HG02678 (cell line): ENCODE measurements at regions not wholly inside any gene's neighbourhood (a gene's known extent, or its start where the extent isn't known, plus 50 kb on each side); places are given as distances from the start of the nearest gene placed in this dataset.

Experiments used
- ATAC-seq: cut with Tn5 transposase; IDR thresholded peaks from one replicate; pipeline ENCODE4 v1.9.1; 2021; ENCODE audit warnings: mild to moderate bottlenecking, moderate library complexity; ENCODE audit not compliant: unreplicated experiment

GRCh38 chr1:95966866-95967265 lies 732.9 kb downstream of the RWDD3 start:
- ATAC-seq, result no peak

- no peak for ATAC-seq
These were observed 740.6 kb downstream of the RWDD3 start for GRCh38 chr1:95974586-95974985.

- no peak for ATAC-seq
These were observed 738.9 kb upstream of the PTBP2 start for GRCh38 chr1:95982711-95983110.

- ATAC-seq, result no peak
These were observed 737.8 kb upstream of the PTBP2 start for GRCh38 chr1:95983831-95984230.

- ATAC-seq, result no peak
These were observed 736.7 kb upstream of the PTBP2 start for GRCh38 chr1:95984798-95985374.

- ATAC-seq, result no peak
These were observed 731.6 kb upstream of the PTBP2 start for GRCh38 chr1:95990033-95990432.

GRCh38 chr1:95991787-95992520 lies 729.6 kb upstream of the PTBP2 start:
- ATAC-seq, result no peak

- ATAC-seq, result no peak
These were observed 726.9 kb upstream of the PTBP2 start for GRCh38 chr1:95994643-95995042.

- ATAC-seq, result no peak
These were observed 719.4 kb upstream of the PTBP2 start for GRCh38 chr1:96002201-96002600.

- ATAC-seq, result no peak
These were observed 718.3 kb upstream of the PTBP2 start for GRCh38 chr1:96002969-96003964.

- ATAC-seq, result no peak
These were observed 711.7 kb upstream of the PTBP2 start for GRCh38 chr1:96009831-96010434.

- no peak for ATAC-seq
These were observed 710.0 kb upstream of the PTBP2 start for GRCh38 chr1:96011606-96012005.

GRCh38 chr1:96016219-96016618 lies 705.4 kb upstream of the PTBP2 start:
- ATAC-seq, result no peak

GRCh38 chr1:96020378-96020777 lies 701.2 kb upstream of the PTBP2 start:
- ATAC-seq, result no peak

GRCh38 chr1:96025062-96025461 lies 696.5 kb upstream of the PTBP2 start:
- no peak for ATAC-seq

- no peak for ATAC-seq
These were observed 693.5 kb upstream of the PTBP2 start for GRCh38 chr1:96028071-96028470.

GRCh38 chr1:96030312-96030711 lies 691.3 kb upstream of the PTBP2 start:
- no peak for ATAC-seq

GRCh38 chr1:96034006-96034405 lies 687.6 kb upstream of the PTBP2 start:
- no peak for ATAC-seq

GRCh38 chr1:96036763-96037162 lies 684.8 kb upstream of the PTBP2 start:
- no peak for ATAC-seq

- no peak for ATAC-seq
These were observed 682.9 kb upstream of the PTBP2 start for GRCh38 chr1:96038636-96039035.

- ATAC-seq, result no peak
These were observed 681.7 kb upstream of the PTBP2 start for GRCh38 chr1:96039910-96040309.
